Osteoblast (primary cell): ENCODE measurements at regions not wholly inside any gene's neighbourhood (a gene's known extent, or its start where the extent isn't known, plus 50 kb on each side); places are given as distances from the start of the nearest gene placed in this dataset.

Source experiments
- DNase-seq: peaks from one replicate; pipeline ENCODE4 v3.0.0; 2011; ENCODE audit warnings: low spot score, mixed read lengths; ENCODE audit not compliant: insufficient read length; ENCODE audit errors: missing footprints
- H2AFZ ChIP-seq: 2 replicates; pipeline ENCODE4 v1.6.0; 2011; ENCODE audit warnings: mild to moderate bottlenecking, low read length
- H3K27ac ChIP-seq: 2 replicates; pipeline ENCODE4 v1.5.1; 2011; ENCODE audit warnings: mild to moderate bottlenecking, low read depth, low read length, moderate library complexity
- H3K27me3 ChIP-seq: 2 replicates; pipeline ENCODE4 v1.6.0; 2012; ENCODE audit warnings: mild to moderate bottlenecking, control low read depth, inconsistent platforms, low read length, moderate library complexity; ENCODE audit not compliant: insufficient read depth
- H3K36me3 ChIP-seq: 2 replicates; pipeline ENCODE4 v1.5.1; 2011; ENCODE audit warnings: mild to moderate bottlenecking, low read length, control low read depth, moderate library complexity; ENCODE audit not compliant: insufficient read depth
- H3K4me1 ChIP-seq: 2 replicates; pipeline ENCODE4 v1.5.1; 2011; ENCODE audit warnings: mild to moderate bottlenecking, low read length, control low read depth, moderate library complexity; ENCODE audit not compliant: insufficient read depth
- H3K4me2 ChIP-seq: 2 replicates; pipeline ENCODE4 v1.6.0; 2011; ENCODE audit warnings: mild to moderate bottlenecking, low read length; ENCODE audit not compliant: insufficient read depth
- H3K4me3 ChIP-seq: fragments of 200-600 bp; sonication (generic); 3 replicates; pipeline ENCODE4 v1.5.1; 2012; ENCODE audit warnings: mild to moderate bottlenecking, low read length, inconsistent platforms; ENCODE audit not compliant: insufficient read depth
- H3K79me2 ChIP-seq: 2 replicates; pipeline ENCODE4 v1.6.0; 2012; ENCODE audit warnings: mild to moderate bottlenecking, low read length, control low read depth, inconsistent platforms; ENCODE audit not compliant: insufficient read depth
- H3K9me3 ChIP-seq: 2 replicates; pipeline ENCODE4 v1.5.1; 2011; ENCODE audit warnings: low read depth, low read length, control low read depth
- H4K20me1 ChIP-seq: 2 replicates; pipeline ENCODE4 v1.6.0; 2012; ENCODE audit warnings: mild to moderate bottlenecking, low read length, control low read depth; ENCODE audit not compliant: insufficient read depth
- TF ChIP-seq, protein P1 (sequence below): IDR thresholded peaks from 2 replicates; pipeline ENCODE4 v1.5.1; 2011; ENCODE audit warnings: mild to moderate bottlenecking, low read depth, low read length, moderate library complexity; ENCODE audit errors: extremely low read depth

DNA sequence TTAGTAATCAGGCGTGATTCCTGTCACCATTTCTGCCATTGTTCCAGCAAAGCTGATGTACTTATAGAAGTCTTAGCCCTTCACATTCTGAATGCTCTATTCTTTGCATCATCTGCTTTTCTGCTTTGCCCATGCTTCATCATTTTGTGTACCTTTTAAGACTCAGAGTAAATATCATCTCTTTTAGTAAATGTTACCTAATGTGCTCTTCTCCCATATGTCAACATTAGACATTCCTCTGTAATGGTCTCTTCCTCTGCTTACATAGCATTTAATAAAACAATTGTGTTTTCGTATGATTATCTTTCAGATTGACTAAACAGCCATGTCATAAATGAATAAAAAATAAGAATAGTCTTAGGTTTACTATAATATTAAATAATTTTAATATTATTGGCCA, 719.6 kb upstream of the GRM3 start:
- H3K36me3 ChIP-seq = no peaks in the 10 kb centered on the region
- no peak overlapping the region for H2AFZ ChIP-seq
- H3K27me3 ChIP-seq = no peaks in the 10 kb centered on the region
- no peaks in the 10 kb centered on the region for H4K20me1 ChIP-seq
- no peaks in the 10 kb centered on the region for H3K4me1 ChIP-seq
- no peaks in the 10 kb centered on the region for H3K79me2 ChIP-seq
- no peak overlapping the region for H3K4me2 ChIP-seq
- no peak overlapping the region for H3K4me3 ChIP-seq
- DNase-seq = no peak
- H3K27ac ChIP-seq = no peak overlapping the region
- TF ChIP-seq, protein P1, sequence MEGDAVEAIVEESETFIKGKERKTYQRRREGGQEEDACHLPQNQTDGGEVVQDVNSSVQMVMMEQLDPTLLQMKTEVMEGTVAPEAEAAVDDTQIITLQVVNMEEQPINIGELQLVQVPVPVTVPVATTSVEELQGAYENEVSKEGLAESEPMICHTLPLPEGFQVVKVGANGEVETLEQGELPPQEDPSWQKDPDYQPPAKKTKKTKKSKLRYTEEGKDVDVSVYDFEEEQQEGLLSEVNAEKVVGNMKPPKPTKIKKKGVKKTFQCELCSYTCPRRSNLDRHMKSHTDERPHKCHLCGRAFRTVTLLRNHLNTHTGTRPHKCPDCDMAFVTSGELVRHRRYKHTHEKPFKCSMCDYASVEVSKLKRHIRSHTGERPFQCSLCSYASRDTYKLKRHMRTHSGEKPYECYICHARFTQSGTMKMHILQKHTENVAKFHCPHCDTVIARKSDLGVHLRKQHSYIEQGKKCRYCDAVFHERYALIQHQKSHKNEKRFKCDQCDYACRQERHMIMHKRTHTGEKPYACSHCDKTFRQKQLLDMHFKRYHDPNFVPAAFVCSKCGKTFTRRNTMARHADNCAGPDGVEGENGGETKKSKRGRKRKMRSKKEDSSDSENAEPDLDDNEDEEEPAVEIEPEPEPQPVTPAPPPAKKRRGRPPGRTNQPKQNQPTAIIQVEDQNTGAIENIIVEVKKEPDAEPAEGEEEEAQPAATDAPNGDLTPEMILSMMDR = no peak
- H3K9me3 ChIP-seq = no peaks in the 10 kb centered on the region

DNA sequence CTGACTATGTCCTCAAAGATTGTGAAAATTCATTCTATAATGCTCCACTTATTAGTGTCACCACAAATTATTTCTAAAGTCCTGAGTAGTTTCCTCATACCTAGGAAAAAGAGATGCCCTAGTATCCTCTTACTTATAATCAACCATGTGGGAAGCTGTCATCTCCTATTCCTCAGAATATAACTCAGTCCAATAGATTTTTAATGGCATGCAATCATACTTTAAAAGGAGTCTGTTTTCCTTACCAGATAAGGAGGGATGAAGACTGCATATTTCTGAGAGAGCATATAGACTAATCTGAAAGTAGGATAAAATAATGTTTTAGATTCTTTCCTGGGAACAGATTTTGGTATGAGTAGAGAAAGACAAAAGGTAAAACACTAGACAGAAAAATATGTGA, 727.7 kb upstream of the GRM3 start:
- TF ChIP-seq, protein P1 = no peak
- Histone ChIP-seq H3K27me3 (no peaks in the 10 kb centered on the region), H2AFZ (no peak overlapping the region), H4K20me1 (no peaks in the 10 kb centered on the region), H3K4me3 (no peak overlapping the region), H3K79me2 (no peaks in the 10 kb centered on the region), H3K4me2 (no peak overlapping the region), H3K9me3 (no peaks in the 10 kb centered on the region), H3K27ac (no peak overlapping the region), H3K36me3 (no peaks in the 10 kb centered on the region), H3K4me1 (no peaks in the 10 kb centered on the region)
- no peak for DNase-seq

DNA sequence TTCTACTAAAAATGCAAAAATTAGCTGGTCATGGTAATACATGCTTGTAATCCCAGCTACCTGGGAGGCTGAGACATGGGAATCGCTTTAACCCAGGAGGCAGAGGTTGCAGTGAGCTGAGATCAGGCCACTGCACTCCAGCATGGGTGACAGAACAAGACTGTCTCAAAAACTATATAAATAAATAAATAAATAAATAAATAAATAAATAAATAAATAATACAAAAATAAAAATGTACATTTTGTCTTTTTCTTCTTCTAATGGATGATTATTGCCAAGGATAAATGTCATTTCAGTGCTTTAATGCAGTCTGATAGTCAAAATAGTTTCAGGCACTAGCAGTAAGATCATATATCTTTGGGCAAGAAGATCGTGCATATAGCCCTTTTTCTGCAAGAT, 727.6 kb upstream of the SEMA3D start:
- Histone ChIP-seq H3K9me3 (no peaks in the 10 kb centered on the region), H3K4me2 (no peak overlapping the region), H3K36me3 (no peaks in the 10 kb centered on the region), H3K27ac (no peak overlapping the region), H2AFZ (no peak overlapping the region), H3K4me3 (no peak overlapping the region), H3K27me3 (no peaks in the 10 kb centered on the region), H4K20me1 (no peaks in the 10 kb centered on the region), H3K4me1 (no peaks in the 10 kb centered on the region), H3K79me2 (no peaks in the 10 kb centered on the region)
- DNase-seq = no peak
- TF ChIP-seq, protein P1 = no peak

DNA sequence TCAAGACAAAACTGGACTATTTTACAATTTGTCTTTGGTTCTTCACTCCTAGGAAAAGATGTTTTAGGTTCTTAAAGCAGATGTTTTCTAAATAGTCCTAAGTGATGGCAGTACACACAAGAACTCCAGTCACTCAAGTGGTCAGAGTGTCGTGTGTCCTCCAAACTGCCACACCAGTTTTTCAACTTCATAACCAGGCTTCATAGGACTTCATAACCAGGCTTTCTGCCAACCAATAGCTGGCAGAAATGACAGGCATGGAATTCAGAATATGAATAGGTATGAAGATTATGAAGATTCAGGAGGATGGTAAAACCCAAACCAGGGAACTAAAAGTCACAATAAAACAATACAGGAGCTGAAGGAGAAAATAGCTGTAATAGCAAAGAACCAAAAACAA, 721.2 kb upstream of the SEMA3D start:
- no peaks in the 10 kb centered on the region for H4K20me1 ChIP-seq
- H3K27ac ChIP-seq = no peak overlapping the region
- H2AFZ ChIP-seq = no peak overlapping the region
- no peaks in the 10 kb centered on the region for H3K9me3 ChIP-seq
- no peak overlapping the region for H3K4me2 ChIP-seq
- no peaks in the 10 kb centered on the region for H3K36me3 ChIP-seq
- H3K4me3 ChIP-seq = no peak overlapping the region
- no peak for DNase-seq
- TF ChIP-seq, protein P1 = no peak
- no peaks in the 10 kb centered on the region for H3K79me2 ChIP-seq
- no peaks in the 10 kb centered on the region for H3K4me1 ChIP-seq
- no peaks in the 10 kb centered on the region for H3K27me3 ChIP-seq
